Central memory CD8-positive, alpha-beta T cell (primary cell): ENCODE measurements at regions not wholly inside any gene's neighbourhood (a gene's known extent, or its start where the extent isn't known, plus 50 kb on each side); places are given as distances from the start of the nearest gene placed in this dataset.

ENCODE experiments used
- ATAC-seq: fragments of 150-1000 bp; cut with Tn5 transposase; replicated peaks from 2 replicates; pipeline ENCODE4 v1.10.0; 2022; ENCODE audit warnings: mild to moderate bottlenecking, moderate FRiP score, moderate number of reproducible peaks; ENCODE audit not compliant: poor library complexity, severe bottlenecking; ENCODE audit errors: extremely low read depth
- DNase-seq, 2 donors: peaks; one replicate each; pipeline ENCODE4 v3.0.0; 2021; ENCODE audit warnings: low spot score in 2 of 2
- H3K27ac Mint-ChIP-seq: one replicate; pipeline ENCODE4 v1.8.0; 2022; ENCODE audit warnings: low read depth, mild to moderate bottlenecking, moderate library complexity, mixed read lengths
- H3K27me3 Mint-ChIP-seq: one replicate; pipeline ENCODE4 v1.8.0; 2022; ENCODE audit warnings: mixed read lengths
- H3K36me3 Mint-ChIP-seq: one replicate; pipeline ENCODE4 v1.8.0; 2022; ENCODE audit warnings: mild to moderate bottlenecking, moderate library complexity, mixed read lengths; ENCODE audit not compliant: insufficient read depth
- H3K4me1 Mint-ChIP-seq: one replicate; pipeline ENCODE4 v1.8.0; 2022; ENCODE audit warnings: mixed read lengths
- H3K4me3 Mint-ChIP-seq: one replicate; pipeline ENCODE4 v1.8.0; 2022; ENCODE audit warnings: mild to moderate bottlenecking, moderate library complexity, mixed read lengths
- H3K9me3 Mint-ChIP-seq: one replicate; pipeline ENCODE4 v1.8.0; 2022; ENCODE audit warnings: mixed read lengths

- Mint-ChIP-seq H3K27me3 (peaks cover 9% of the 10 kb centered on the region), H3K4me1 (no peaks in the 10 kb centered on the region), H3K9me3 (peaks cover 11% of the 10 kb centered on the region), H3K4me3 (no peak overlapping the region), H3K36me3 (no peaks in the 10 kb centered on the region), H3K27ac (no peak overlapping the region)
- DNase-seq (no peak), ATAC-seq (no peak)
These were observed 158.3 kb upstream of the JAG1 start for GRCh38 chr20:10832141-10832540.

DNA sequence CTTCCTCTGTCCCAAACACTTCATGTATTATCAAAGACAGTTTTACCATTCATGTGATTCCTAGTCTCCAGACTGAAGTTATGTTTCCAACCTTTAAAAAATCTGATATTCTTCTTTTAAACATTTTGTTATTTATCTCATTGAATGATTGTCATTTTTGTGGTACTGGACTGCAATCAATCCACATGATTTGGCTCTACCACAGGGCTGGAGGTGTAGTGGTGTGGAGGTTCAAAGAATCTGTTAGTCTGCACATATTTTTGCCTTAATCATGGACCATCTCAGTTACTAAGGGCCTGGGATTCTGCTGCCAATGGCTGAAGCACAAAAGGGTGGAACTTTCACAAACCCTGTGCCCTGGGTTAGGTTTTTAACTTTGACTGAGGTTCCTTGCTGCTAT lies 164.1 kb upstream of the JAG1 start:
- Mint-ChIP-seq H3K27me3 (peaks cover 9% of the 10 kb centered on the region), H3K27ac (no peak overlapping the region), H3K9me3 (peaks cover 14% of the 10 kb centered on the region), H3K36me3 (no peaks in the 10 kb centered on the region), H3K4me1 (no peaks in the 10 kb centered on the region), H3K4me3 (no peak overlapping the region)
- ATAC-seq (no peak), DNase-seq (no peak)

DNA sequence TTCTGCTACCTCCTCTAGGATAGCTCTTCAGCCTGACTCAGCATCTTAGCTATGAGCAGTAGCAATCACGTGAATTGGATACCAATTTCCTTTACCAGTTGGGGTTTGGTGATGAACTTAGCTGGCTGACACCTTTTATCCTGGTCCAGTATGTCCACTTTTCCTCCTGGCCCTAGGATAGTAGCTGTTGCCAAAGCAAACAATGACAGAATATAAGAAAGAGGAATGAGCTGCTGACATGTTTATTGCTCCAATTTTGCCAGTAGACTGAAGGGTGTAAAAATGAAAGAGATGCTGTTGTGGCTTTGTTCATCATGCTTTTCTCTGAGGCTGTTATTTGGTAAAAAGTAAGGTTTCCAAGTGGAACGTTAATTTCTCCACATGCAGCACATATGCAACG lies 168.3 kb upstream of the JAG1 start:
- Mint-ChIP-seq H3K4me1 (no peaks in the 10 kb centered on the region), H3K27ac (no peak overlapping the region), H3K36me3 (no peaks in the 10 kb centered on the region), H3K4me3 (no peak overlapping the region), H3K27me3 (no peaks in the 10 kb centered on the region), H3K9me3 (peaks cover 19% of the 10 kb centered on the region)
- DNase-seq (no peak), ATAC-seq (no peak)

GRCh38 chr20:10843146-10843711 lies 169.4 kb upstream of the JAG1 start:
- H3K27me3 Mint-ChIP-seq: no peaks in the 10 kb centered on the region
- no peak for ATAC-seq
- H3K36me3 Mint-ChIP-seq: no peaks in the 10 kb centered on the region
- H3K4me3 Mint-ChIP-seq: no peak overlapping the region
- DNase-seq: no peak
- H3K27ac Mint-ChIP-seq: no peak overlapping the region
- no peaks in the 10 kb centered on the region for H3K4me1 Mint-ChIP-seq
- H3K9me3 Mint-ChIP-seq: peaks cover 20% of the 10 kb centered on the region

- no peak overlapping the region for H3K27ac Mint-ChIP-seq
- no peaks in the 10 kb centered on the region for H3K4me1 Mint-ChIP-seq
- no peaks in the 10 kb centered on the region for H3K36me3 Mint-ChIP-seq
- H3K4me3 Mint-ChIP-seq: no peak overlapping the region
- peaks cover 24% of the 10 kb centered on the region for H3K9me3 Mint-ChIP-seq
- ATAC-seq (no peak), DNase-seq (no peak)
- no peaks in the 10 kb centered on the region for H3K27me3 Mint-ChIP-seq
These were observed 173.0 kb upstream of the JAG1 start for GRCh38 chr20:10846766-10847165.

DNA sequence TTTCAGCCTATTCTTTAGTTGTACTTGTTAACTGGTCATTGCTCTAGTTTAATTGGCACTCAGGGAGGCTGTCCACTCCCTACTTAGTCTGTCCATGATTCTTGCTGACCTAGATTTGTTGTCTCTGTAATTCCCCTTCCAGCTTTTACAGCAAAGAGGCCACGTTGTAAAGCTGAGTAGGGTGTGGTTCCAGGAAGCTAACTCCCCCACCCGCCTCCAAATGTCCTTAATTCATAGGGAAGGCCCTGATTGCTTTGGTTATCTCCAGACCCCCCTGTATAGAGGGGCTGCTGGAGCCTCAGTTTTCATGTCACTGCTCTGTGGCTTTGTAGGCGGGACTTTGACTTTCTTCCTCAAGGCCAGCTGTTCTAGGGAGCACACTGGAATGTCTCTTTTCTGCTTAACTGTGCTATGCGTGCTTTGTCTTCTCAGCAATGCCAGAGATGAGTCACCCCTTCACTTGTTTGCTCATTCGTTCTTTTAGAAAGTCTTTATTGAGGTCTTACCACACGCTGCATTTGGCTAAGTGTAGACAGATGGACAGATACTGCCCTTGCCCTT lies 175.1 kb upstream of the JAG1 start:
- no peaks in the 10 kb centered on the region for H3K36me3 Mint-ChIP-seq
- H3K27me3 Mint-ChIP-seq: no peaks in the 10 kb centered on the region
- no peaks in the 10 kb centered on the region for H3K4me1 Mint-ChIP-seq
- no peak overlapping the region for H3K27ac Mint-ChIP-seq
- no peak overlapping the region for H3K4me3 Mint-ChIP-seq
- ATAC-seq: no peak
- DNase-seq: no peak
- peaks cover 9% of the 10 kb centered on the region for H3K9me3 Mint-ChIP-seq

DNA sequence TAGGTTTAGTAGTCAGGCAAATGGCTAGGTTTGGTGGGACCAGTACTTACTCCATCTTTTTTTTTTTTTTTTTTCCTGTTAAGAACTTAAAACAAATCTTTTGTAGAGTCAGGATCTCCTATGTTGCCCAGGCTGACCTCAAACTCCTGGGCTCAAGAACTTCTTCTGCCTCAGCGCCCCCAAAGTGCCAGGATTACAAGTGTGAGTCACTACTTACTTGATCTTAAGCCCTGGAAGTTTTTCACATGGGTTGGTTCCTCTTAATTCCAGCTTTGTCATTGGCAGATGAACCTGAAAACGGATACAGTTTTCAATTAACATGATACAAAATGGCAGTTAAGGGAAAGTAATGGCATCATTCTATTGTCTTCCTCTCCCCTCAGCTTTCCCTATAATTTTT lies 179.4 kb upstream of the JAG1 start:
- peaks cover 11% of the 10 kb centered on the region for H3K27me3 Mint-ChIP-seq
- peaks cover 11% of the 10 kb centered on the region for H3K9me3 Mint-ChIP-seq
- ATAC-seq (no peak), DNase-seq (no peak)
- H3K4me1 Mint-ChIP-seq: no peaks in the 10 kb centered on the region
- no peak overlapping the region for H3K4me3 Mint-ChIP-seq
- no peaks in the 10 kb centered on the region for H3K36me3 Mint-ChIP-seq
- H3K27ac Mint-ChIP-seq: no peak overlapping the region

DNA sequence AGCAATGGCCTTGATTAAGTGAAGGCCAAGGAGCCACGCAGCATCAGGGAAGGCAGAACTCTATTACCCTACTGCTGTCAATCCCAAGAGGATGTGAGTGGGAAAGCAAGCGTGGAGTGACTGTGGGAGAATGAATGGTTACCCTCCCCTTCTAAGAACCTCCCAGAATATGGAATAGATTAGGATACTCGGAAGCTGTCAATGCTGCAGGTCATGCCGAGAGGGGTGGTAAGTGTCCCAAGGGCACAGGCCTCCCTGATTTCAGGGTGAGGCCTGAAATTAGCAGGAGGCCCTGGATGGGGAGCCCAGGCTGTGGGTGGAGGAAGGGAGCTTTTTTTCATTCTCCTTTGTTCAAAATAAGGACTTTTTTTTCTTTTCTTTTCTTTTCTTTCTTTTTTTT lies 179.9 kb upstream of the JAG1 start:
- ATAC-seq: no peak
- Mint-ChIP-seq H3K9me3 (peaks cover 7% of the 10 kb centered on the region), H3K36me3 (no peaks in the 10 kb centered on the region), H3K27ac (no peak overlapping the region), H3K4me3 (no peak overlapping the region), H3K4me1 (no peaks in the 10 kb centered on the region), H3K27me3 (peaks cover 11% of the 10 kb centered on the region)
- DNase-seq: no peak

DNA sequence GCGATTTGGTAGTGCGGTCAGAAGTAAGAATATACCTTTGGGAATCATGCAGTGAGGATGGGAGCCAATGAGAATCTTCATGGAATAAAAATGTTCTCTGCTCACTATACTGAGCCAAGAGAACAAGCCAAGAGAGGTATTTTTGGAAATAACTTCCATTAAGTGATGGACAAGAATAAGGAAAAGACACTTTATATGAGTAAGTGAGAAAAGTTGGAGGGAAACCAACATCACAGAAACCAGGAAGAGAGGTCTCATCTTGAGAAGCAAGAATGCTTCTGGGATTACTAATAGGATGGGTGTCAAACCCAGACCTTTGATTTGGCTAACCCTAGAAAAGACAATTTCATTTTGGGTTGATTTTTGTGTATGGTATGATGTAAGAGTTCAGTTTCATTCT lies 181.2 kb upstream of the JAG1 start:
- DNase-seq: no peak

DNA sequence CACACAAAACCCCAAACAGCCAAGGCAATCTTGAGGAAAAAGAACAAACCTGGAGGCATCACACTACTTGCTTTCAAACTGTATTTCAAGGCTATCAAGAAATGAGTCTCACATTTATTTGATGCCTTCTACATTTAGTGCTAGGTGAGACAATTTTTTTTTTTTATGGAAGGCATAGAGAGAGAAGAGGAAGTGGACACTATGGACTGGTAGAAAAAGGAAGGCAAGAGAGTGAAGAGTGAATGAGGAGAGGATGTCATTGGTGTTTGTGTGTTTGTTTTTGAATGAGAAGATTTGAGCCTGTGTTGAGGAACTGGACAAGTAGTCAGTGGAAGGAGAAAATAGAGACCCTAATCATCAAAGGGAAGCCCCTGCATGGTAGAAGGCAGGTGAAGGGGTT lies 182.0 kb upstream of the JAG1 start:
- Mint-ChIP-seq H3K27me3 (peaks cover 11% of the 10 kb centered on the region), H3K36me3 (no peaks in the 10 kb centered on the region), H3K9me3 (peaks cover 20% of the 10 kb centered on the region), H3K4me3 (no peak overlapping the region), H3K4me1 (no peaks in the 10 kb centered on the region), H3K27ac (no peak overlapping the region)
- no peak for ATAC-seq
- DNase-seq: no peak

More for the DNA sequence above, 181.2 kb upstream of the JAG1 start:
- H3K36me3 Mint-ChIP-seq: no peaks in the 10 kb centered on the region
- no peak overlapping the region for H3K27ac Mint-ChIP-seq
- H3K27me3 Mint-ChIP-seq: peaks cover 11% of the 10 kb centered on the region
- H3K9me3 Mint-ChIP-seq: peaks cover 14% of the 10 kb centered on the region
- H3K4me3 Mint-ChIP-seq: no peak overlapping the region
- no peak for ATAC-seq
- H3K4me1 Mint-ChIP-seq: no peaks in the 10 kb centered on the region

GRCh38 chr20:10856237-10857015 lies 182.6 kb upstream of the JAG1 start:
- DNase-seq (no peak), ATAC-seq (no peak)

GRCh38 chr20:10857352-10858070 lies 183.7 kb upstream of the JAG1 start:
- Mint-ChIP-seq H3K27ac (no peak overlapping the region), H3K27me3 (peaks cover 11% of the 10 kb centered on the region), H3K9me3 (peaks cover 20% of the 10 kb centered on the region), H3K4me1 (no peaks in the 10 kb centered on the region), H3K4me3 (no peak overlapping the region), H3K36me3 (no peaks in the 10 kb centered on the region)
- DNase-seq: no peak
- no peak for ATAC-seq

More at GRCh38 chr20:10856237-10857015, 182.6 kb upstream of the JAG1 start:
- Mint-ChIP-seq H3K4me1 (no peaks in the 10 kb centered on the region), H3K36me3 (no peaks in the 10 kb centered on the region), H3K9me3 (peaks cover 20% of the 10 kb centered on the region), H3K4me3 (no peak overlapping the region), H3K27ac (no peak overlapping the region), H3K27me3 (peaks cover 11% of the 10 kb centered on the region)

GRCh38 chr20:10861090-10861489 lies 187.3 kb upstream of the JAG1 start:
- peaks cover 3% of the 10 kb centered on the region for H3K27me3 Mint-ChIP-seq
- no peak overlapping the region for H3K4me3 Mint-ChIP-seq
- DNase-seq: no peak
- peaks cover 14% of the 10 kb centered on the region for H3K9me3 Mint-ChIP-seq
- no peak for ATAC-seq
- no peaks in the 10 kb centered on the region for H3K36me3 Mint-ChIP-seq
- H3K4me1 Mint-ChIP-seq: no peaks in the 10 kb centered on the region
- H3K27ac Mint-ChIP-seq: no peak overlapping the region
